Activated CD8-positive, alpha-beta T cell treated with anti-CD3 and anti-CD28 coated beads for 36 hours (primary cell): ENCODE measurements at regions not wholly inside any gene's neighbourhood (a gene's known extent, or its start where the extent isn't known, plus 50 kb on each side); places are given as distances from the start of the nearest gene placed in this dataset.

Experiments used
- ATAC-seq: fragments of 200-7000 bp; cut with Tn5 transposase; one replicate; pipeline ENCODE4 v1.10.0; 2021; ENCODE audit warnings: mild to moderate bottlenecking, moderate library complexity
- CTCF ChIA-PET: fragments of 350-600 bp; sonication (Branson Sonifier 250); formaldehyde crosslinking; loops from one replicate; lab custom pipeline; 2021; ENCODE audit warnings: antibody characterized with exemption; lab: Charles Lee
- POLR2A ChIA-PET: fragments of 350-600 bp; sonication (Branson Sonifier 250); formaldehyde crosslinking; loops from one replicate; lab custom pipeline; 2021; ENCODE audit warnings: antibody characterized with exemption; lab: Charles Lee
- DNase-seq: peaks from one replicate; pipeline ENCODE4 v3.0.0-alpha.2; 2020
- H3K27ac Mint-ChIP-seq: one replicate; pipeline ENCODE4 v1.8.0; 2021; ENCODE audit warnings: mild to moderate bottlenecking, mixed read lengths
- H3K27me3 Mint-ChIP-seq: one replicate; pipeline ENCODE4 v1.8.0; 2021; ENCODE audit warnings: mixed read lengths
- H3K36me3 Mint-ChIP-seq: one replicate; pipeline ENCODE4 v1.8.0; 2021; ENCODE audit warnings: low read depth, mixed read lengths
- H3K4me1 Mint-ChIP-seq: one replicate; pipeline ENCODE4 v1.8.0; 2021; ENCODE audit warnings: low read depth, mixed read lengths
- H3K4me3 Mint-ChIP-seq: one replicate; pipeline ENCODE4 v1.8.0; 2021; ENCODE audit warnings: mild to moderate bottlenecking, moderate library complexity, mixed read lengths
- H3K9me3 Mint-ChIP-seq: one replicate; pipeline ENCODE4 v1.8.0; 2021; ENCODE audit warnings: mixed read lengths
- intact Hi-C: fragments of 100-400 bp; cut with micrococcal nuclease; formaldehyde crosslinking; loops from one replicate; pipeline ENCODE4 v1.10.0; 2022
- TF ChIP-seq, protein P1 (sequence below): fragments of 200-600 bp; IDR thresholded peaks from one replicate; pipeline ENCODE4 v1.8.0; 2022; ENCODE audit warnings: antibody characterized with exemption, mild to moderate bottlenecking

- ChIA-PET POLR2A (no interaction called here), CTCF (no interaction called here)
- ATAC-seq (no peak), DNase-seq (no peak)
- H3K36me3 Mint-ChIP-seq: no peaks in the 10 kb centered on the region
- no peak overlapping the region for H3K27ac Mint-ChIP-seq
- H3K27me3 Mint-ChIP-seq: no peaks in the 10 kb centered on the region
- no peak overlapping the region for H3K4me3 Mint-ChIP-seq
- intact Hi-C loops: no loop called here
- TF ChIP-seq, protein P1, sequence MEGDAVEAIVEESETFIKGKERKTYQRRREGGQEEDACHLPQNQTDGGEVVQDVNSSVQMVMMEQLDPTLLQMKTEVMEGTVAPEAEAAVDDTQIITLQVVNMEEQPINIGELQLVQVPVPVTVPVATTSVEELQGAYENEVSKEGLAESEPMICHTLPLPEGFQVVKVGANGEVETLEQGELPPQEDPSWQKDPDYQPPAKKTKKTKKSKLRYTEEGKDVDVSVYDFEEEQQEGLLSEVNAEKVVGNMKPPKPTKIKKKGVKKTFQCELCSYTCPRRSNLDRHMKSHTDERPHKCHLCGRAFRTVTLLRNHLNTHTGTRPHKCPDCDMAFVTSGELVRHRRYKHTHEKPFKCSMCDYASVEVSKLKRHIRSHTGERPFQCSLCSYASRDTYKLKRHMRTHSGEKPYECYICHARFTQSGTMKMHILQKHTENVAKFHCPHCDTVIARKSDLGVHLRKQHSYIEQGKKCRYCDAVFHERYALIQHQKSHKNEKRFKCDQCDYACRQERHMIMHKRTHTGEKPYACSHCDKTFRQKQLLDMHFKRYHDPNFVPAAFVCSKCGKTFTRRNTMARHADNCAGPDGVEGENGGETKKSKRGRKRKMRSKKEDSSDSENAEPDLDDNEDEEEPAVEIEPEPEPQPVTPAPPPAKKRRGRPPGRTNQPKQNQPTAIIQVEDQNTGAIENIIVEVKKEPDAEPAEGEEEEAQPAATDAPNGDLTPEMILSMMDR: no peak
- no peaks in the 10 kb centered on the region for H3K9me3 Mint-ChIP-seq
- H3K4me1 Mint-ChIP-seq: no peaks in the 10 kb centered on the region
Observed at GRCh38 chr3:82145742-82146141, 384.3 kb upstream of the GBE1 start.

- POLR2A ChIA-PET: no interaction called here
- no peaks in the 10 kb centered on the region for H3K36me3 Mint-ChIP-seq
- TF ChIP-seq, protein P1: no peak
- DNase-seq: no peak
- ATAC-seq: no peak
- CTCF ChIA-PET: no interaction called here
- intact Hi-C loops: no loop called here
- no peak overlapping the region for H3K4me3 Mint-ChIP-seq
- no peaks in the 10 kb centered on the region for H3K4me1 Mint-ChIP-seq
- H3K27me3 Mint-ChIP-seq: no peaks in the 10 kb centered on the region
- no peaks in the 10 kb centered on the region for H3K9me3 Mint-ChIP-seq
- no peak overlapping the region for H3K27ac Mint-ChIP-seq
Observed at GRCh38 chr3:82144811-82145210, 383.4 kb upstream of the GBE1 start.

- TF ChIP-seq, protein P1: no peak
- DNase-seq (no peak), ATAC-seq (no peak)
- Mint-ChIP-seq H3K4me1 (no peaks in the 10 kb centered on the region), H3K36me3 (no peaks in the 10 kb centered on the region), H3K4me3 (no peak overlapping the region), H3K27ac (no peak overlapping the region), H3K27me3 (no peaks in the 10 kb centered on the region), H3K9me3 (no peaks in the 10 kb centered on the region)
- intact Hi-C loops: no loop called here
- ChIA-PET POLR2A (interaction anchor here (0.6 kb wide), 1 partner anchor 277 kb away, joined by 3 read pairs; no protein-coding TSS in a partner anchor), CTCF (no interaction called here)
Observed at GRCh38 chr3:82143661-82144412, 382.4 kb upstream of the GBE1 start.

GRCh38 chr3:82141592-82141991, 380.1 kb upstream of the GBE1 start:
- POLR2A ChIA-PET: no interaction called here
- ATAC-seq (no peak), DNase-seq (no peak)
- Mint-ChIP-seq H3K4me1 (no peaks in the 10 kb centered on the region), H3K4me3 (no peak overlapping the region), H3K9me3 (no peaks in the 10 kb centered on the region), H3K36me3 (no peaks in the 10 kb centered on the region), H3K27ac (no peak overlapping the region), H3K27me3 (no peaks in the 10 kb centered on the region)
- TF ChIP-seq, protein P1: no peak
- CTCF ChIA-PET: interaction anchor here (1.3 kb wide), 1 partner anchor 9 kb away, joined by 3 read pairs; no protein-coding TSS in a partner anchor
- intact Hi-C loops: no loop called here

- Mint-ChIP-seq H3K4me1 (no peaks in the 10 kb centered on the region), H3K27me3 (peaks cover 1% of the 10 kb centered on the region), H3K36me3 (no peaks in the 10 kb centered on the region), H3K4me3 (no peak overlapping the region), H3K27ac (no peak overlapping the region), H3K9me3 (no peaks in the 10 kb centered on the region)
- ChIA-PET POLR2A (no interaction called here), CTCF (no interaction called here)
- no peak for ATAC-seq
- TF ChIP-seq, protein P1: no peak
- intact Hi-C loops: no loop called here
- DNase-seq: no peak
Observed at GRCh38 chr3:82137861-82138260, 376.4 kb upstream of the GBE1 start.
